HFF-Myc (cell line): ENCODE measurements at regions not wholly inside any gene's neighbourhood (a gene's known extent, or its start where the extent isn't known, plus 50 kb on each side); places are given as distances from the start of the nearest gene placed in this dataset.

Source experiments
- DNase-seq: peaks from one replicate; pipeline ENCODE4 v3.0.0-alpha.2; 2011; ENCODE audit warnings: low read depth; ENCODE audit errors: extremely low read depth
- H3K4me3 ChIP-seq: replicated peaks from 2 replicates; pipeline ENCODE4 v1.5.1; 2011; ENCODE audit warnings: low read depth, mild to moderate bottlenecking, control low read depth, low read length
- CTCF ChIP-seq: IDR thresholded peaks from 2 replicates; pipeline ENCODE4 v1.5.1; 2012; ENCODE audit warnings: mild to moderate bottlenecking, low read depth, low read length, control low read depth; ENCODE audit errors: missing control alignments

- no peak for DNase-seq
- TF ChIP-seq CTCF = no peak
- no peak overlapping the region for H3K4me3 ChIP-seq
Observed at GRCh38 chr13:31962731-31963370, 68.7 kb upstream of the FRY start.

- no peak for TF ChIP-seq CTCF
- no peak overlapping the region for H3K4me3 ChIP-seq
- no peak for DNase-seq
Observed at GRCh38 chr13:31963631-31964030, 67.9 kb upstream of the FRY start.

GRCh38 chr13:31964168-31964567 lies 67.4 kb upstream of the FRY start:
- TF ChIP-seq CTCF = no peak
- H3K4me3 ChIP-seq = no peak overlapping the region

GRCh38 chr13:31965361-31966066 lies 66.1 kb upstream of the FRY start:
- DNase-seq = no peak
- no peak overlapping the region for H3K4me3 ChIP-seq
- TF ChIP-seq CTCF = no peak

More at GRCh38 chr13:31964168-31964567, 67.4 kb upstream of the FRY start:
- no peak for DNase-seq

GRCh38 chr13:31967155-31967554 lies 64.4 kb upstream of the FRY start:
- no peak for DNase-seq
- no peak overlapping the region for H3K4me3 ChIP-seq
- TF ChIP-seq CTCF = no peak

- no peak overlapping the region for H3K4me3 ChIP-seq
- DNase-seq = no peak
- no peak for TF ChIP-seq CTCF
Observed at GRCh38 chr13:31968473-31968872, 63.1 kb upstream of the FRY start.
